ENCODE measurements at regions not wholly inside any gene's neighbourhood (a gene's known extent, or its start where the extent isn't known, plus 50 kb on each side); places are given as distances from the start of the nearest gene placed in this dataset.

- no peak for DNase-seq
These were observed 130.6 kb downstream of the CEP57L1 start for GRCh38 chr6:109225946-109226345.

DNA sequence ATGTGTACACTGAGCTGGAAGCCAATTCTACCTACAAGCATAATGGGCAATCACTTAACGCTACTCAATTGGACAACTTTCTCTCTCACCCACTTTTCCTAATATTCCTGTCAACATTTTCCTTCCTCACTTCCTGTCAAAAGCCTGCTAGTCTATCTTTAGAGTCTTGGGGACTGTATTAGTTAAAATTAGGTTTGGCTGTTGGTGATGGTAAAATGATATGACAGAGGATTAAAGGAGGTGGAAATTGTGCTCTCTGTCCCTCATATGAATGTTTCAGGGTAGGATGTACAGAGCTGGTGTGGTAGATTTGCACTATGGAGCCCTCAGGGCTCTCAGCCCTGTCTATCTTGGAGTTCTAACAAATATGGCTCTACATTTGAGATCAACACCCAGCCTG, 129.7 kb downstream of the CEP57L1 start:
- DNase-seq, result no peak

GRCh38 chr6:109224107-109224875, 129.0 kb downstream of the CEP57L1 start:
- no peak for DNase-seq

- no peak for DNase-seq
These were observed 127.5 kb downstream of the CEP57L1 start for GRCh38 chr6:109222848-109223247.

DNA sequence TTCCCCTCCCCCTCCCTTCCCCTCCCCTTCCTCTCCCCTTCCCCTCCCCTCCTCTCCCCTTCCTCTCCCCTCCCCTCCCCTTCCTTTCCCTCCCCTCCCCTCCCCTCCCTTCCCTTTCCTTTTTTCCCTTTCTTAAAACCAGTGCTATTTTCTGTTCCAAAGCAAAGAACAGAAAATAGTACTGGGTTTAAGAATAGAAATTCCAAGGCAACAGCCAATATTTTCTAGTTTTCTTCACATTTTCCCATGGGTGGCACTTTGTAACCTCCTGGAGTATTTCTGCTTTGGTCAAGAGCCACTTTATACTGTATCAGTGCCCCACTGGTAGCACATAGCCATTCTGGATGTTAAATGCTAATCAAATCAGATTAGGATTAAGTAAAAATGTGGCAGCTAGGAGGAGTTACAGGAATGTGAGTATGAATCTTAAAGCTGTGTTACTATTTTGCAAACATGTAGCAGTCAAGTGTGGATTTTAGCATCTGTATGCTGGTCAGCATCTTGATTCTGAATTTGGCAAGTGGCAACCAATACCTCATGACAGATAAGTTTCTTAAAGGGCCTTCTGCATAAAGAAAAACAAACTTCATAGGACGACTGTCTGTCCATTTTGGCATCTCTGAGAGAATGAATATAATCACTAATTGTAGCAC, 126.4 kb downstream of the CEP57L1 start:
- DNase-seq, result no peak

All from EL (cell line).